ENCODE measurements at regions not wholly inside any gene's neighbourhood (a gene's known extent, or its start where the extent isn't known, plus 50 kb on each side); places are given as distances from the start of the nearest gene placed in this dataset.

DNA sequence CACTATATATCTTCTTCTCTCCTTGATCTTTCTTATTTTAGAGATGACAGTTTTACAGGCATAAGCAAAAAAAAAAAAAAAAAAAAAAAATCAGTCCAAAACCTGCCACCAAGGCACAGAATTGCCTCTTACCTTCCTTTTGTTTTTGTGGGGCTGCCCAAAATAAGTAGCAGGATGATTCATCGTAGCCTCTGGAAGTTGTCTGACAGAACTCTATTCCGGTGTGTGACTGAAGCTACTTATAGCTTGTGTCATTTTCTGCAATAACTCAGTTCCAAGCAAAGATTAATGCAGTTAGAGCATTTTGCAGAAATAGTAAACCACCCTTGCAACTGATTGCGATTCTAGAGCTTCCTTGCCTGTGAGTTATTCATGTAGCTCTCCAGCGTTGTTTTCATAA, 186.8 kb downstream of the KIF2B start:
- H3K9me3 ChIP-seq (ENCODE audit: insufficient read depth, low read depth, low read length): 0 out of 2 replicates have a peak, but pooled peaks cover 2% of the 10 kb centered on the region

DNA sequence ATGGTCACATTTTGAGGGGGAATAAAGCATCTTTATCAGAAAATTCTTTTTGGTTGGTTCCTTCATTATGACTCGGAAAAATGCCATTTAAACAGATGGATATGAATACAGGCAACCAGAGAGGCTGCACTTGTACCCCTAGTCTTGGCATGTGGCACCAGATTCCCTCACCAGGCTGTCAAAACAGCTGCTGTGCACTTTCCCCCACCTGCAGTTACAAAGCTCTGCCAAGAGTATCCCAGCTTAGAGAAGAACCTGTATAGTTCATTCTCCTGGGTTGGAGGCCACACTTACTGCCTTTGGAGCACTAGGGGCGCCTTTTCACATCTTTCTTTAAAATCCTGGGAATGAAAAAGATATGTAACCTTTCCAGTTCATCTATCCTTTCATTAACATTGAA, 190.3 kb downstream of the KIF2B start:
- Histone ChIP-seq H3K36me3 (ENCODE audit: insufficient read depth, low read length) (no peaks in the 10 kb centered on the region), H3K9me3 (ENCODE audit: insufficient read depth, low read depth, low read length) (0 out of 2 replicates have a peak, but pooled peaks cover 2% of the 10 kb centered on the region), H3K4me3 (ENCODE audit: low read length, poor library complexity, severe bottlenecking) (no peak overlapping the region), H2AFZ (ENCODE audit: low read length) (no peak overlapping the region), H3K27me3 (ENCODE audit: insufficient read depth, low read length, poor library complexity, severe bottlenecking) (no peaks in the 10 kb centered on the region), H3K79me2 (ENCODE audit: insufficient read depth, low read length) (no peaks in the 10 kb centered on the region), H3F3A (ENCODE audit: low read depth) (no peaks in the 10 kb centered on the region), H3K9me2 (replicated peaks; ENCODE audit: low read depth, low read length) (no peaks in the 10 kb centered on the region), H3K4me1 (ENCODE audit: insufficient read depth, low read length, poor library complexity, severe bottlenecking) (no peaks in the 10 kb centered on the region), H3K9ac (ENCODE audit: low read depth, low read length, poor library complexity, severe bottlenecking) (no peak overlapping the region), H4K20me1 (ENCODE audit: insufficient read depth, low read length, poor library complexity, severe bottlenecking) (no peaks in the 10 kb centered on the region), H3K4me2 (ENCODE audit: low read depth, low read length, poor library complexity, severe bottlenecking) (no peak overlapping the region)
- TF ChIP-seq EZH2phosphoT487 (IDR thresholded peaks at IDR 0.05; ENCODE audit: borderline replicate concordance): no peak
- TF ChIP-seq, protein P1, sequence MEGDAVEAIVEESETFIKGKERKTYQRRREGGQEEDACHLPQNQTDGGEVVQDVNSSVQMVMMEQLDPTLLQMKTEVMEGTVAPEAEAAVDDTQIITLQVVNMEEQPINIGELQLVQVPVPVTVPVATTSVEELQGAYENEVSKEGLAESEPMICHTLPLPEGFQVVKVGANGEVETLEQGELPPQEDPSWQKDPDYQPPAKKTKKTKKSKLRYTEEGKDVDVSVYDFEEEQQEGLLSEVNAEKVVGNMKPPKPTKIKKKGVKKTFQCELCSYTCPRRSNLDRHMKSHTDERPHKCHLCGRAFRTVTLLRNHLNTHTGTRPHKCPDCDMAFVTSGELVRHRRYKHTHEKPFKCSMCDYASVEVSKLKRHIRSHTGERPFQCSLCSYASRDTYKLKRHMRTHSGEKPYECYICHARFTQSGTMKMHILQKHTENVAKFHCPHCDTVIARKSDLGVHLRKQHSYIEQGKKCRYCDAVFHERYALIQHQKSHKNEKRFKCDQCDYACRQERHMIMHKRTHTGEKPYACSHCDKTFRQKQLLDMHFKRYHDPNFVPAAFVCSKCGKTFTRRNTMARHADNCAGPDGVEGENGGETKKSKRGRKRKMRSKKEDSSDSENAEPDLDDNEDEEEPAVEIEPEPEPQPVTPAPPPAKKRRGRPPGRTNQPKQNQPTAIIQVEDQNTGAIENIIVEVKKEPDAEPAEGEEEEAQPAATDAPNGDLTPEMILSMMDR (conservative IDR thresholded peaks at IDR 0.05; ENCODE audit: low read length): no peak

More for the DNA sequence above, 186.8 kb downstream of the KIF2B start:
- no peaks in the 10 kb centered on the region for H3K79me2 ChIP-seq (ENCODE audit: insufficient read depth, low read length)
- H3K36me3 ChIP-seq (ENCODE audit: insufficient read depth, low read length): no peaks in the 10 kb centered on the region
- no peaks in the 10 kb centered on the region for H4K20me1 ChIP-seq (ENCODE audit: insufficient read depth, low read length, poor library complexity, severe bottlenecking)
- no peak overlapping the region for H3K9ac ChIP-seq (ENCODE audit: low read depth, low read length, poor library complexity, severe bottlenecking)
- no peak overlapping the region for H3K4me2 ChIP-seq (ENCODE audit: low read depth, low read length, poor library complexity, severe bottlenecking)
- H3F3A ChIP-seq (ENCODE audit: low read depth): no peaks in the 10 kb centered on the region
- no peak overlapping the region for H3K4me3 ChIP-seq (ENCODE audit: low read length, poor library complexity, severe bottlenecking)
- no peak for TF ChIP-seq EZH2phosphoT487 (IDR thresholded peaks at IDR 0.05; ENCODE audit: borderline replicate concordance)
- TF ChIP-seq, protein P1 (conservative IDR thresholded peaks at IDR 0.05; ENCODE audit: low read length): no peak
- H3K9me2 ChIP-seq (replicated peaks; ENCODE audit: low read depth, low read length): no peaks in the 10 kb centered on the region
- no peaks in the 10 kb centered on the region for H3K27me3 ChIP-seq (ENCODE audit: insufficient read depth, low read length, poor library complexity, severe bottlenecking)
- H3K4me1 ChIP-seq (ENCODE audit: insufficient read depth, low read length, poor library complexity, severe bottlenecking): no peaks in the 10 kb centered on the region
- no peak overlapping the region for H2AFZ ChIP-seq (ENCODE audit: low read length)

DNA sequence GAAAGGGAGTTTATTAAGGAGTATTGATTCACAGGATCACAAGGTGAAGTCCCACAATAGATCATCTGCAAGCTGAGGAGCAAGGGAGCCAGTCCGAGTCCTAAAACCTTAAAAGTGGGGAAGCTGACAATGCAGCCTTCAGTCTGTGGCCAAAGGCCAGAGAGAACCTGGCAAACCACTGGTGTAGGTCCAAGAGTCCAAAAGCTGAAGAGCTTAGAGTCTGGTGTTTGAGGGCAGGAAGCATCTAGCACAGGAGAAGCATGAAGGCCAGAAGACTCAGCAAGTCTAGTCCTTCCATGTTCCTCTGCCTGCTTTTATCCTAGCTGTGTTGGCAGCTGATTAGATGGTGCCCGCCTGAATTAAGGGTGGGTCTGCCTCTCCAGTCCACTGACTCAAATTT, 193.0 kb downstream of the KIF2B start:
- Histone ChIP-seq H3K9ac (ENCODE audit: low read depth, low read length, poor library complexity, severe bottlenecking) (no peak overlapping the region), H3K9me2 (replicated peaks; ENCODE audit: low read depth, low read length) (no peaks in the 10 kb centered on the region), H4K20me1 (ENCODE audit: insufficient read depth, low read length, poor library complexity, severe bottlenecking) (no peaks in the 10 kb centered on the region), H3F3A (ENCODE audit: low read depth) (no peaks in the 10 kb centered on the region), H3K4me1 (ENCODE audit: insufficient read depth, low read length, poor library complexity, severe bottlenecking) (no peaks in the 10 kb centered on the region), H3K4me3 (ENCODE audit: low read length, poor library complexity, severe bottlenecking) (no peak overlapping the region), H3K9me3 (ENCODE audit: insufficient read depth, low read depth, low read length) (no peaks in the 10 kb centered on the region), H2AFZ (ENCODE audit: low read length) (no peak overlapping the region), H3K36me3 (ENCODE audit: insufficient read depth, low read length) (no peaks in the 10 kb centered on the region), H3K79me2 (ENCODE audit: insufficient read depth, low read length) (no peaks in the 10 kb centered on the region), H3K27me3 (ENCODE audit: insufficient read depth, low read length, poor library complexity, severe bottlenecking) (no peaks in the 10 kb centered on the region), H3K4me2 (ENCODE audit: low read depth, low read length, poor library complexity, severe bottlenecking) (no peak overlapping the region)
- TF ChIP-seq, protein P1 (conservative IDR thresholded peaks at IDR 0.05; ENCODE audit: low read length): no peak
- TF ChIP-seq EZH2phosphoT487 (IDR thresholded peaks at IDR 0.05; ENCODE audit: borderline replicate concordance): no peak

All from Loucy (cell line).